GM12864 (cell line): ENCODE measurements at regions not wholly inside any gene's neighbourhood (a gene's known extent, or its start where the extent isn't known, plus 50 kb on each side); places are given as distances from the start of the nearest gene placed in this dataset.

Experiments
- DNase-seq: peaks from one replicate; pipeline ENCODE4 v3.0.0-alpha.2; 2011; ENCODE audit warnings: low read depth
- H3K4me3 ChIP-seq: 2 replicates; pipeline ENCODE4 v1.5.1; 2011; ENCODE audit warnings: mild to moderate bottlenecking, low read depth, low read length, control low read depth
- CTCF ChIP-seq: IDR thresholded peaks from 2 replicates; pipeline ENCODE4 v1.5.1; 2011; ENCODE audit warnings: low read depth, mild to moderate bottlenecking, moderate library complexity, low read length, control low read depth, inconsistent platforms; ENCODE audit errors: missing control alignments

- DNase-seq: no peak
- TF ChIP-seq CTCF: no peak
- H3K4me3 ChIP-seq: no peak overlapping the region
Measured at GRCh38 chr11:29321293-29322132, 695.3 kb downstream of the KCNA4 start.

GRCh38 chr11:29320196-29320595, 696.6 kb downstream of the KCNA4 start:
- H3K4me3 ChIP-seq: no peak overlapping the region
- DNase-seq: no peak
- TF ChIP-seq CTCF: no peak

- no peak for TF ChIP-seq CTCF
- no peak for DNase-seq
- no peak overlapping the region for H3K4me3 ChIP-seq
Measured at GRCh38 chr11:29319210-29319609, 697.6 kb downstream of the KCNA4 start.

- DNase-seq: no peak
- TF ChIP-seq CTCF: no peak
- no peak overlapping the region for H3K4me3 ChIP-seq
Measured at GRCh38 chr11:29318134-29318845, 698.5 kb downstream of the KCNA4 start.

- no peak for DNase-seq
- H3K4me3 ChIP-seq: no peak overlapping the region
- no peak for TF ChIP-seq CTCF
Measured at GRCh38 chr11:29317694-29318093, 699.1 kb downstream of the KCNA4 start.

- DNase-seq: no peak
- TF ChIP-seq CTCF: no peak
- no peak overlapping the region for H3K4me3 ChIP-seq
Measured at GRCh38 chr11:29315275-29315674, 701.6 kb downstream of the KCNA4 start.
